Right lobe of liver (tissue), 6 donors: ENCODE measurements at regions not wholly inside any gene's neighbourhood (a gene's known extent, or its start where the extent isn't known, plus 50 kb on each side); places are given as distances from the start of the nearest gene placed in this dataset.
A peak's percentile ranks its signal among the peaks of the same experiment; 100 is the strongest.
"Not testable (repeated sequence)": the region's sequence is repeated elsewhere in the genome, so short reads cannot be mapped to it uniquely, and the experiment has no call there.

ENCODE experiments used
- ATAC-seq, 4 donors: fragments of 200-7000 bp; cut with Tn5 transposase; one replicate each; pipeline ENCODE4 v1.9.1; 2020; ENCODE audit warnings: mild to moderate bottlenecking in 4 of 4, moderate library complexity in 4 of 4
- DNase-seq, 3 donors: peaks; one replicate each; pipeline ENCODE4 v3.0.0-alpha.2; 2020
- H3K27ac ChIP-seq, 3 donors: fragments of 200-600 bp; one replicate each; pipeline ENCODE4 v1.8.0; 2022
- H3K27me3 ChIP-seq, 2 donors: fragments of 200-600 bp; one replicate each; pipeline ENCODE4 v1.8.0; 2022
- H3K36me3 ChIP-seq, 4 donors: fragments of 200-600 bp; sonication (generic) in 1 of 4; one replicate each; pipeline versions ENCODE4 v1.5.1 to v1.8.0; 2017 to 2022; ENCODE audit warnings: control low read depth in 1 of 4
- H3K4me1 ChIP-seq, 4 donors: fragments of 200-600 bp; sonication (generic) in 1 of 4; one replicate each; pipeline versions ENCODE4 v1.5.1 to v1.8.0; 2017 to 2022; ENCODE audit warnings: control low read depth in 1 of 4
- H3K4me3 ChIP-seq, 3 donors: fragments of 200-600 bp; one replicate each; pipeline ENCODE4 v1.8.0; 2022
- H3K9me3 ChIP-seq, 4 donors: fragments of 200-600 bp; sonication (generic) in 1 of 4; one replicate each; pipeline versions ENCODE4 v1.5.1 to v1.8.0; 2017 to 2022; ENCODE audit warnings: control low read depth in 1 of 4
- CTCF ChIP-seq, 4 donors: fragments of 200-600 bp in 3 of 4; fragments of 450-650 bp in 1 of 4; IDR thresholded peaks; one replicate each; pipeline versions ENCODE4 v1.5.1 to v1.8.0; 2016 to 2022; ENCODE audit warnings: antibody characterized with exemption in 4 of 4, mild to moderate bottlenecking in 2 of 4
- POLR2A ChIP-seq: fragments of 450-650 bp; IDR thresholded peaks from one replicate; pipeline ENCODE4 v1.6.1; 2017; ENCODE audit warnings: antibody characterized with exemption, mild to moderate bottlenecking
- WGBS: methylation state at CpG from one replicate; pipeline ENCODE4 v1.1.6; 2018; ENCODE audit warnings: low coverage, low lambda C conversion rate; ENCODE audit not compliant: insufficient coverage; ENCODE audit errors: missing lambda C conversion rate; 5-methylcytosine and 5-hydroxymethylcytosine counted together
- intact Hi-C, 2 donors: fragments of 100-400 bp; cut with DNase I; formaldehyde crosslinking; loops; one replicate each; pipeline versions ENCODE4 v1.11.2 to v1.14.1; 2022
- donor health status: DM: no; HTN: yes; CAD: no.
- donor health status: DM: no; HTN: no; CAD: no.
- donor health status: DM: no; HTN: no; CAD: no.
- donor health status: DM: no; HTN: yes; CAD: no.
- donor health status: DM: no; HTN: yes; CAD: no.

GRCh38 chr16:77043076-77043475 lies 147.9 kb upstream of the MON1B start:
- 63% methylated on average over 1 of the region's 1 CpG for WGBS
- peak; percentile 36 to 53 (median 50) for TF ChIP-seq CTCF (IDR thresholded peaks at IDR 0.05)
- TF ChIP-seq POLR2A = no peak
- H3K27me3 ChIP-seq = no peaks in the 10 kb centered on the region
- no peaks in the 10 kb centered on the region for H3K4me1 ChIP-seq
- intact Hi-C loops = no loop called here
- H3K9me3 ChIP-seq = no peaks in the 10 kb centered on the region
- ATAC-seq (peak; percentile 30 to 79 (median 61)), DNase-seq (no peak)
- no peaks in the 10 kb centered on the region for H3K36me3 ChIP-seq
- H3K4me3 ChIP-seq = no peak overlapping the region
- H3K27ac ChIP-seq = no peak overlapping the region

GRCh38 chr16:77046206-77046605 lies 144.8 kb upstream of the MON1B start:
- intact Hi-C loops = no loop called here
- 62% methylated on average over 3 of the region's 4 CpGs for WGBS
- no peaks in the 10 kb centered on the region for H3K27me3 ChIP-seq
- DNase-seq = no peak
- no peaks in the 10 kb centered on the region for H3K4me1 ChIP-seq
- no peaks in the 10 kb centered on the region for H3K9me3 ChIP-seq
- H3K4me3 ChIP-seq = no peak overlapping the region
- no peaks in the 10 kb centered on the region for H3K36me3 ChIP-seq
- no peak overlapping the region for H3K27ac ChIP-seq
- no peak for TF ChIP-seq POLR2A
- TF ChIP-seq CTCF (IDR thresholded peaks at IDR 0.05) = no peak
- ATAC-seq = no peak

GRCh38 chr16:77048085-77048484 lies 142.9 kb upstream of the MON1B start:
- intact Hi-C loops = no loop called here
- TF ChIP-seq POLR2A = no peak
- Histone ChIP-seq H3K27ac (no peak overlapping the region), H3K36me3 (no peaks in the 10 kb centered on the region), H3K4me3 (no peak overlapping the region), H3K27me3 (no peaks in the 10 kb centered on the region), H3K9me3 (no peaks in the 10 kb centered on the region), H3K4me1 (no peaks in the 10 kb centered on the region)
- DNase-seq = no peak
- no peak for ATAC-seq

- DNase-seq (no peak), ATAC-seq (no peak)
- no peaks in the 10 kb centered on the region for H3K27me3 ChIP-seq
- H3K36me3 ChIP-seq = no peaks in the 10 kb centered on the region
- H3K9me3 ChIP-seq = no peaks in the 10 kb centered on the region
- TF ChIP-seq CTCF (IDR thresholded peaks at IDR 0.05) (no peak), POLR2A (no peak)
- no peaks in the 10 kb centered on the region for H3K4me1 ChIP-seq
- intact Hi-C loops = no loop called here
- H3K4me3 ChIP-seq = no peak overlapping the region
- WGBS = 55% methylated on average over 4 of the region's 4 CpGs
- H3K27ac ChIP-seq = no peak overlapping the region
Measured at GRCh38 chr16:77049577-77049976, 141.4 kb upstream of the MON1B start.

GRCh38 chr16:77056597-77056996 lies 134.4 kb upstream of the MON1B start:
- H3K27me3 ChIP-seq, intact Hi-C loops, H3K4me3 ChIP-seq, H3K36me3 ChIP-seq, H3K27ac ChIP-seq, DNase-seq, H3K9me3 ChIP-seq, H3K4me1 ChIP-seq, ATAC-seq: not testable (repeated sequence)

- no peaks in the 10 kb centered on the region for H3K36me3 ChIP-seq
- no peaks in the 10 kb centered on the region for H3K9me3 ChIP-seq
- H3K4me1 ChIP-seq = no peaks in the 10 kb centered on the region
- no peak for DNase-seq
- TF ChIP-seq CTCF (IDR thresholded peaks at IDR 0.05) (no peak), POLR2A (no peak)
- intact Hi-C loops = no loop called here
- no peak overlapping the region for H3K4me3 ChIP-seq
- H3K27me3 ChIP-seq = no peaks in the 10 kb centered on the region
- no peak overlapping the region for H3K27ac ChIP-seq
- 42% methylated on average over 7 of the region's 7 CpGs for WGBS
- ATAC-seq = peak in 1 of 4 donors; percentile 66
Measured at GRCh38 chr16:77057161-77057774, 133.7 kb upstream of the MON1B start.
